Activated T-helper 1 cell treated with anti-CD3 and anti-CD28 coated beads, Interleukin-2, amount 50 U/mL, for 16 hours (primary cell): ENCODE measurements at regions not wholly inside any gene's neighbourhood (a gene's known extent, or its start where the extent isn't known, plus 50 kb on each side); places are given as distances from the start of the nearest gene placed in this dataset.
"Not testable (repeated sequence)": the region's sequence is repeated elsewhere in the genome, so short reads cannot be mapped to it uniquely, and the experiment has no call there.

ENCODE experiments used
- DNase-seq, 2 donors: peaks; one replicate each; pipeline ENCODE4 v3.0.0-alpha.2; 2020; ENCODE audit warnings: low read depth in 1 of 2, low spot score in 1 of 2

- DNase-seq: no peak
Observed at GRCh38 chr13:80877944-80878241, 537.0 kb upstream of the SPRY2 start.

GRCh38 chr13:80877209-80877943, 536.5 kb upstream of the SPRY2 start:
- DNase-seq: no peak

- no peak for DNase-seq
Observed at GRCh38 chr13:80873589-80873988, 532.7 kb upstream of the SPRY2 start.

GRCh38 chr13:80871971-80872370, 531.0 kb upstream of the SPRY2 start:
- DNase-seq: not testable (repeated sequence)

GRCh38 chr13:80871481-80871880, 530.6 kb upstream of the SPRY2 start:
- DNase-seq: no peak

GRCh38 chr13:80870186-80870585, 529.3 kb upstream of the SPRY2 start:
- no peak for DNase-seq

GRCh38 chr13:80866921-80867320, 526.0 kb upstream of the SPRY2 start:
- no peak for DNase-seq

GRCh38 chr13:80865329-80865728, 524.4 kb upstream of the SPRY2 start:
- no peak for DNase-seq

- no peak for DNase-seq
Observed at GRCh38 chr13:80862456-80862855, 521.5 kb upstream of the SPRY2 start.

GRCh38 chr13:80860845-80861244, 519.9 kb upstream of the SPRY2 start:
- no peak for DNase-seq

- DNase-seq: no peak
Observed at GRCh38 chr13:80858131-80858530, 517.2 kb upstream of the SPRY2 start.

GRCh38 chr13:80857321-80857720, 516.4 kb upstream of the SPRY2 start:
- no peak for DNase-seq

GRCh38 chr13:80850771-80851170, 509.8 kb upstream of the SPRY2 start:
- DNase-seq: no peak

- DNase-seq: no peak
Observed at GRCh38 chr13:80844164-80844563, 503.2 kb upstream of the SPRY2 start.

- no peak for DNase-seq
Observed at GRCh38 chr13:80841414-80841813, 500.5 kb upstream of the SPRY2 start.

- no peak for DNase-seq
Observed at GRCh38 chr13:80840316-80840976, 499.5 kb upstream of the SPRY2 start.

GRCh38 chr13:80835902-80836301, 495.0 kb upstream of the SPRY2 start:
- no peak for DNase-seq

GRCh38 chr13:80830431-80830830, 489.5 kb upstream of the SPRY2 start:
- DNase-seq: no peak

GRCh38 chr13:80828759-80829158, 487.8 kb upstream of the SPRY2 start:
- DNase-seq: no peak

- no peak for DNase-seq
Observed at GRCh38 chr13:80825276-80825675, 484.4 kb upstream of the SPRY2 start.

GRCh38 chr13:80824229-80824628, 483.3 kb upstream of the SPRY2 start:
- DNase-seq: no peak

GRCh38 chr13:80823472-80823871, 482.5 kb upstream of the SPRY2 start:
- no peak for DNase-seq

GRCh38 chr13:80821466-80821865, 480.5 kb upstream of the SPRY2 start:
- no peak for DNase-seq
